Erythroblast (primary cell): ENCODE measurements at regions not wholly inside any gene's neighbourhood (a gene's known extent, or its start where the extent isn't known, plus 50 kb on each side); places are given as distances from the start of the nearest gene placed in this dataset.

Experiments
- GATA1 ChIP-seq: IDR thresholded peaks from 2 replicates; pipeline ENCODE4 v1.6.1; 2011; ENCODE audit warnings: low read depth, mild to moderate bottlenecking, control low read depth, low read length, moderate library complexity
- POLR2A ChIP-seq: IDR thresholded peaks from 2 replicates; pipeline ENCODE4 v1.6.1; 2011; ENCODE audit warnings: mild to moderate bottlenecking, low read length

GRCh38 chr15:55016225-55016624 lies 180.5 kb downstream of the RSL24D1 start:
- TF ChIP-seq POLR2A (no peak), GATA1 (no peak)
